ENCODE measurements at regions not wholly inside any gene's neighbourhood (a gene's known extent, or its start where the extent isn't known, plus 50 kb on each side); places are given as distances from the start of the nearest gene placed in this dataset.
"Not testable (repeated sequence)": the region's sequence is repeated elsewhere in the genome, so short reads cannot be mapped to it uniquely, and the experiment has no call there.

GRCh38 chr20:47972297-47972915, 187.1 kb upstream of the SULF2 start:
- not testable (repeated sequence) for TF ChIP-seq ZBTB21 (CRISPR knock-in tag; IDR thresholded peaks at IDR 0.05; ENCODE audit: borderline replicate concordance); IRF2 (CRISPR knock-in tag; IDR thresholded peaks at IDR 0.05; ENCODE audit: borderline replicate concordance, low read depth); ESRRA (CRISPR knock-in tag; IDR thresholded peaks at IDR 0.05; ENCODE audit: borderline replicate concordance); ZNF138 (CRISPR knock-in tag; conservative IDR thresholded peaks at IDR 0.05); FOXK1 (CRISPR knock-in tag; IDR thresholded peaks at IDR 0.05)
- TF ChIP-seq, protein P1, sequence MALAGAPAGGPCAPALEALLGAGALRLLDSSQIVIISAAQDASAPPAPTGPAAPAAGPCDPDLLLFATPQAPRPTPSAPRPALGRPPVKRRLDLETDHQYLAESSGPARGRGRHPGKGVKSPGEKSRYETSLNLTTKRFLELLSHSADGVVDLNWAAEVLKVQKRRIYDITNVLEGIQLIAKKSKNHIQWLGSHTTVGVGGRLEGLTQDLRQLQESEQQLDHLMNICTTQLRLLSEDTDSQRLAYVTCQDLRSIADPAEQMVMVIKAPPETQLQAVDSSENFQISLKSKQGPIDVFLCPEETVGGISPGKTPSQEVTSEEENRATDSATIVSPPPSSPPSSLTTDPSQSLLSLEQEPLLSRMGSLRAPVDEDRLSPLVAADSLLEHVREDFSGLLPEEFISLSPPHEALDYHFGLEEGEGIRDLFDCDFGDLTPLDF (CRISPR knock-in tag; IDR thresholded peaks at IDR 0.05), result not testable (repeated sequence)
- TF ChIP-seq, protein P2, sequence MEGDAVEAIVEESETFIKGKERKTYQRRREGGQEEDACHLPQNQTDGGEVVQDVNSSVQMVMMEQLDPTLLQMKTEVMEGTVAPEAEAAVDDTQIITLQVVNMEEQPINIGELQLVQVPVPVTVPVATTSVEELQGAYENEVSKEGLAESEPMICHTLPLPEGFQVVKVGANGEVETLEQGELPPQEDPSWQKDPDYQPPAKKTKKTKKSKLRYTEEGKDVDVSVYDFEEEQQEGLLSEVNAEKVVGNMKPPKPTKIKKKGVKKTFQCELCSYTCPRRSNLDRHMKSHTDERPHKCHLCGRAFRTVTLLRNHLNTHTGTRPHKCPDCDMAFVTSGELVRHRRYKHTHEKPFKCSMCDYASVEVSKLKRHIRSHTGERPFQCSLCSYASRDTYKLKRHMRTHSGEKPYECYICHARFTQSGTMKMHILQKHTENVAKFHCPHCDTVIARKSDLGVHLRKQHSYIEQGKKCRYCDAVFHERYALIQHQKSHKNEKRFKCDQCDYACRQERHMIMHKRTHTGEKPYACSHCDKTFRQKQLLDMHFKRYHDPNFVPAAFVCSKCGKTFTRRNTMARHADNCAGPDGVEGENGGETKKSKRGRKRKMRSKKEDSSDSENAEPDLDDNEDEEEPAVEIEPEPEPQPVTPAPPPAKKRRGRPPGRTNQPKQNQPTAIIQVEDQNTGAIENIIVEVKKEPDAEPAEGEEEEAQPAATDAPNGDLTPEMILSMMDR (IDR thresholded peaks at IDR 0.05), result not testable (repeated sequence)
